ENCODE measurements at regions not wholly inside any gene's neighbourhood (a gene's known extent, or its start where the extent isn't known, plus 50 kb on each side); places are given as distances from the start of the nearest gene placed in this dataset.

DNA sequence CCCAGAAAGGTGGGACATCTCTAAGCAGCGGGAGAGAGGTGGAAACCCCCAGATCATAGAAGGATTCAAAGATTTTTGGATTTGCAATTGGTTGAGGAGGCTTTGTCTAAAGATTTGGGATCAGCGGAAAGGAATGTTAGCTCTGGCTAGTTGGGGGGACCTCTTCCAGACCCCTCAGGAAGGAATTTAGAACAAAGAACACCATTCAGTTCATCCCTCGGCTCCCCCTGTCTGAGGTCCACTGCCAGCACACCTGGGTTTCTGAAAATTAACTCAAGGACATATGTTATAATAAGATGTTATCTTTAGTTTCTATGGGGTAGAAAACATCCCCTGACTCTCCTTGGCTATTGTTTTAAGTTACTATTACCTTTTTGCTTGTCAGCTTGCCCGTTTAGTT is 163.6 kb downstream of the CEP135 start:
- DNase-seq, result no peak
- Histone ChIP-seq H3K27ac (no peak overlapping the region), H3K27me3 (no peaks in the 10 kb centered on the region), H3K4me1 (ENCODE audit: insufficient read depth) (no peaks in the 10 kb centered on the region), H3K9me3 (no peaks in the 10 kb centered on the region), H3K36me3 (no peaks in the 10 kb centered on the region), H3K4me3 (no peak overlapping the region)
- TF ChIP-seq, protein P1, sequence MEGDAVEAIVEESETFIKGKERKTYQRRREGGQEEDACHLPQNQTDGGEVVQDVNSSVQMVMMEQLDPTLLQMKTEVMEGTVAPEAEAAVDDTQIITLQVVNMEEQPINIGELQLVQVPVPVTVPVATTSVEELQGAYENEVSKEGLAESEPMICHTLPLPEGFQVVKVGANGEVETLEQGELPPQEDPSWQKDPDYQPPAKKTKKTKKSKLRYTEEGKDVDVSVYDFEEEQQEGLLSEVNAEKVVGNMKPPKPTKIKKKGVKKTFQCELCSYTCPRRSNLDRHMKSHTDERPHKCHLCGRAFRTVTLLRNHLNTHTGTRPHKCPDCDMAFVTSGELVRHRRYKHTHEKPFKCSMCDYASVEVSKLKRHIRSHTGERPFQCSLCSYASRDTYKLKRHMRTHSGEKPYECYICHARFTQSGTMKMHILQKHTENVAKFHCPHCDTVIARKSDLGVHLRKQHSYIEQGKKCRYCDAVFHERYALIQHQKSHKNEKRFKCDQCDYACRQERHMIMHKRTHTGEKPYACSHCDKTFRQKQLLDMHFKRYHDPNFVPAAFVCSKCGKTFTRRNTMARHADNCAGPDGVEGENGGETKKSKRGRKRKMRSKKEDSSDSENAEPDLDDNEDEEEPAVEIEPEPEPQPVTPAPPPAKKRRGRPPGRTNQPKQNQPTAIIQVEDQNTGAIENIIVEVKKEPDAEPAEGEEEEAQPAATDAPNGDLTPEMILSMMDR (IDR thresholded peaks at IDR 0.05), result no peak
- TF ChIP-seq EP300 (IDR thresholded peaks at IDR 0.05) (no peak), POLR2A (IDR thresholded peaks at IDR 0.05) (no peak)
- intact Hi-C loops (cut with DNase I), result no loop called here
- 89 to 93% (median 91%) methylated on average over 4 of the region's 4 CpGs for WGBS, 3 donors

DNA sequence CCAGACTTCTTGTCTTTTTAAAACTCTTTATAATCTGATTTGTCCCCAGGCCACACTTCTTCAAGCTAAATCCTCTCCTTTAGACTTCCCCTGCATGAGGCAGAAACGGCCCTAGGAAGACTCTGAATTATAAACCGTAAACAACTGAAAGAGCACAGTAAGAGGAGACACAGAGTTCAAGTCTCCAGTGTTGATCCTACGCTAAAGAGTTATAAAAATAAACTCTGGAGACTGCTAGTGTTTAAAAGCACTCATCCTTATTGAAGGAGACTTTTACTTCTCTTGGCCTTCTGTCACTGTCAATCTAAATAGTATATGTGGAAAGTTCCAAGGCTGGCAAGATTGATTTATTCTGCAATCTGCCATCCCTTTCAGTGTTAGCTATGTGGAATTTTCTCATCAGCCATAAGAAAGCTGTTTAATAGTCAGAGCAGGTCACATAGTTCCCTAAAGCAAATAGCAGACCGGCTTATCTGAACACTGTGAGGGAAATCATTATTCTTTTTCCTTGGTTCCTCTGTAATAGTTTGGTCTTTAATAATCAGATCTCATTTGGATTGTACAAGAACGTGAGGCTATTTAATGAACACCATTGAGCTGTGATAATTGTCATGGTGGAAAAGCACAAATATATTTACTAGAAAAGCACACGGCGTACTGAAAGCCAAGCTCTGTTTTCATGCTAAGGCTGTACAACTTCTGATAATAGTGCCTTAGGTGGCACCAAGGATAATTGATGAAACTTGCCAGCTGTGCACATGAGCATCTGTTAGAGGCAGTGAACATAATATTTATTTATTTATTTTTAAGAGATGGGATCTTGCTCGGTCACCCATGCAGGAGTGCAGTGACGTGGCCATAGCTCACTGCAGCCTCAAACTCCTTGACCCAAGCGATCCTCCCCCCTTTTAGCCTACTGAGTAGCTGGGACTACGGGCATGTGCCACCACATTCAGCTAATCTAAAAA is 157.7 kb downstream of the CEP135 start:
- no peaks in the 10 kb centered on the region for H3K9me3 ChIP-seq
- peaks cover 1% of the 10 kb centered on the region for H3K4me1 ChIP-seq (ENCODE audit: insufficient read depth)
- TF ChIP-seq, protein P1 (IDR thresholded peaks at IDR 0.05), result no peak
- TF ChIP-seq POLR2A (IDR thresholded peaks at IDR 0.05) (no peak), EP300 (IDR thresholded peaks at IDR 0.05) (no peak)
- WGBS, 3 donors, result 35 to 57% (median 42%) methylated on average over 11 of the region's 11 CpGs
- no peaks in the 10 kb centered on the region for H3K27me3 ChIP-seq
- DNase-seq, result no peak
- no peak overlapping the region for H3K27ac ChIP-seq
- intact Hi-C loops (cut with DNase I), result no loop called here
- no peaks in the 10 kb centered on the region for H3K36me3 ChIP-seq
- H3K4me3 ChIP-seq, result no peak overlapping the region

DNA sequence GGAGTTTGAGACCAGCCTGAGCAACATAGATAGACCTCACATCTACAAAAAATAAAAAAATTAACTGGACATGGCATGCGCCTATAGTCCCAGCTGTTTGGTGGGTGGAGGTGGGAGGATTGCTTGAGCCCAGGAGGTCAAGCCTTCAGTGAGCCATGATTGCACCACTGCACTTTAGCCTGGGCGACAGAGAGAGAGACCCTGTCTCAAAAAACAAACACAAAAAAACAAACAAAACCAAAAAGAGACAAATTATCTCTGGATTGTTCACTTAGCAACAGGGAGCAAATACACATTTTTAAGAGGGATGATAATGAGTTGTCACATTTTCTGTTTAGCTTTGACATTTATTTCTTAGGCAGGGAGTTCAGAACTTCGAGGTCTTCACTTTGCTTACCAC is 155.4 kb downstream of the CEP135 start:
- H3K27ac ChIP-seq, result no peak overlapping the region
- no peak for TF ChIP-seq EP300 (IDR thresholded peaks at IDR 0.05)
- TF ChIP-seq, protein P1 (IDR thresholded peaks at IDR 0.05), result no peak
- TF ChIP-seq POLR2A (IDR thresholded peaks at IDR 0.05), result no peak
- no peak overlapping the region for H3K4me3 ChIP-seq
- H3K36me3 ChIP-seq, result no peaks in the 10 kb centered on the region
- 84 to 95% (median 86%) methylated on average over 3 of the region's 3 CpGs for WGBS, 3 donors
- intact Hi-C loops (cut with DNase I), result no loop called here
- H3K9me3 ChIP-seq, result no peaks in the 10 kb centered on the region
- DNase-seq, result no peak
- H3K27me3 ChIP-seq, result no peaks in the 10 kb centered on the region
- peaks cover 1% of the 10 kb centered on the region for H3K4me1 ChIP-seq (ENCODE audit: insufficient read depth)

DNA sequence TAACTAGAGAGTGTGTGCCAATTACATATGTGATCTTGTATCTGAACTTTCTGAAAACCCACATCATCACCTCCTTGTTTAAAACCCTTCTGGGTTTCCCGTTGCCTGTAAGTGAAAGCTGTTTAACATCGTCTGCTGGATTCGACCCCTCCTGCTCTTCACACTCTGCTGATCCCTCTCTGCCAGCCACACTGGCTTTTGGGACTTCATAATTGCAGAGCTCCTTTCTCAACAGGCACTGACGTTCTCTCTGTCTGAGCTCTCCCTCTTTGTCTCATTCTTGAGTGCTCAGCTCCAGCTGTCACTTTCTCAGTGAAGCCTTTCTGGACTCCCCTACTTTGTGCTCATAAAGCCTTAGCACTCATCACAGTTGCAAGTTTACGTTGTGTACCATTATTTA is 153.9 kb downstream of the CEP135 start:
- DNase-seq, result no peak

More for the DNA sequence above, 153.9 kb downstream of the CEP135 start:
- Histone ChIP-seq H3K9me3 (no peaks in the 10 kb centered on the region), H3K36me3 (no peaks in the 10 kb centered on the region), H3K27ac (no peak overlapping the region), H3K27me3 (no peaks in the 10 kb centered on the region), H3K4me1 (ENCODE audit: insufficient read depth) (peaks cover 1% of the 10 kb centered on the region), H3K4me3 (no peak overlapping the region)
- 78 to 88% (median 86%) methylated on average over 5 of the region's 5 CpGs for WGBS, 3 donors
- TF ChIP-seq POLR2A (IDR thresholded peaks at IDR 0.05) (no peak), EP300 (IDR thresholded peaks at IDR 0.05) (no peak)
- TF ChIP-seq, protein P1 (IDR thresholded peaks at IDR 0.05), result no peak
- intact Hi-C loops (cut with DNase I), result no loop called here
